ENCODE measurements at regions not wholly inside any gene's neighbourhood (a gene's known extent, or its start where the extent isn't known, plus 50 kb on each side); places are given as distances from the start of the nearest gene placed in this dataset.

- Mint-ChIP-seq H3K27me3 (no peaks in the 10 kb centered on the region), H3K4me1 (no peaks in the 10 kb centered on the region), H3K36me3 (ENCODE audit: insufficient read depth) (no peaks in the 10 kb centered on the region), H3K27ac (ENCODE audit: low read depth) (no peak overlapping the region), H3K4me3 (no peak overlapping the region), H3K9me3 (peaks cover 17% of the 10 kb centered on the region)
- ATAC-seq (replicated peaks; ENCODE audit: extremely low read depth, poor library complexity, severe bottlenecking) (no peak), DNase-seq (ENCODE audit: low spot score in 2 of 2) (no peak)
Measured at GRCh38 chr10:57165671-57166070, 804.6 kb upstream of the ZWINT start.

- Mint-ChIP-seq H3K36me3 (ENCODE audit: insufficient read depth) (no peaks in the 10 kb centered on the region), H3K27me3 (no peaks in the 10 kb centered on the region), H3K9me3 (peaks cover 7% of the 10 kb centered on the region), H3K4me1 (no peaks in the 10 kb centered on the region), H3K4me3 (no peak overlapping the region), H3K27ac (ENCODE audit: low read depth) (no peak overlapping the region)
- DNase-seq (ENCODE audit: low spot score in 2 of 2): no peak
- no peak for ATAC-seq (replicated peaks; ENCODE audit: extremely low read depth, poor library complexity, severe bottlenecking)
Measured at GRCh38 chr10:57162231-57162630, 801.2 kb upstream of the ZWINT start.

DNA sequence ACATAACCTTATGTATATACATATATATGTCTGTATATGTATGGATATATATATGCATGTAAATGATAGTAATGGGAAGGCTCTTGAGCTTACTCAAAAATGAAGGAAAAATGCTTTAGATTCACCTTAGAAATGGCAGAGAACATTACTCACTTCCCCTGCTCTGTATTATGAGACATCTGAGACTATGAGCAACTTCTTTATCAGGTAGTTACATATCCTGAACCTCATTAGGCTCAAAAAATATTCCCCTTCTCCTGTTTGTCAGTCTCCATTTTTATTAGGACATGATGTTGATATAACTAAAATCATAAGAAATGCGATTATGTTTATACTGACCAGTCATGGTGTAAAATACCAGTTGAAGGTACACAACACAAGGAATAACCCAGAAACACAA lies 800.1 kb upstream of the ZWINT start:
- no peaks in the 10 kb centered on the region for H3K27me3 Mint-ChIP-seq
- DNase-seq (ENCODE audit: low spot score in 2 of 2): no peak
- H3K9me3 Mint-ChIP-seq: peaks cover 2% of the 10 kb centered on the region
- H3K4me1 Mint-ChIP-seq: no peaks in the 10 kb centered on the region
- H3K27ac Mint-ChIP-seq (ENCODE audit: low read depth): no peak overlapping the region
- no peak for ATAC-seq (replicated peaks; ENCODE audit: extremely low read depth, poor library complexity, severe bottlenecking)
- no peaks in the 10 kb centered on the region for H3K36me3 Mint-ChIP-seq (ENCODE audit: insufficient read depth)
- H3K4me3 Mint-ChIP-seq: no peak overlapping the region

DNA sequence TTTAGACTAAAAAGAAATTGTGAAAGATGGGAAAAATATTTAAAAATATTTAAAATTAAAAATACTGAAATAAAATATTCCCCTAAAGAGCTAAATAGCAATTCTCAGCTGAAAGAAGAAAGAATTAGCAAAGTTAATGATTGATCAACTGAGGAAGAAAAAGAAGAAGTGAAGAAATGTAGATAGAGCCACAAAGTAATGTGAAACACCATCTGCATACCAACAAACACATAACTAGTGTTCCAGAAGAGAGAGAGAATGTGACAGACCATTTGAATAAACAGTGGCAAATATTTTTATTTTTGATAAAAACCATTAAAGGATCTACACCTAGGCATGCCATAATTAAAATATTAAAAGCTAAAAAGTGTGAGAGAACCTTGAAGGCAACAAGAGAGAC lies 784.5 kb upstream of the ZWINT start:
- Mint-ChIP-seq H3K27ac (ENCODE audit: low read depth) (no peak overlapping the region), H3K4me3 (no peak overlapping the region), H3K4me1 (no peaks in the 10 kb centered on the region), H3K9me3 (peaks cover 22% of the 10 kb centered on the region), H3K36me3 (ENCODE audit: insufficient read depth) (no peaks in the 10 kb centered on the region), H3K27me3 (no peaks in the 10 kb centered on the region)
- DNase-seq (ENCODE audit: low spot score in 2 of 2) (no peak), ATAC-seq (replicated peaks; ENCODE audit: extremely low read depth, poor library complexity, severe bottlenecking) (no peak)

DNA sequence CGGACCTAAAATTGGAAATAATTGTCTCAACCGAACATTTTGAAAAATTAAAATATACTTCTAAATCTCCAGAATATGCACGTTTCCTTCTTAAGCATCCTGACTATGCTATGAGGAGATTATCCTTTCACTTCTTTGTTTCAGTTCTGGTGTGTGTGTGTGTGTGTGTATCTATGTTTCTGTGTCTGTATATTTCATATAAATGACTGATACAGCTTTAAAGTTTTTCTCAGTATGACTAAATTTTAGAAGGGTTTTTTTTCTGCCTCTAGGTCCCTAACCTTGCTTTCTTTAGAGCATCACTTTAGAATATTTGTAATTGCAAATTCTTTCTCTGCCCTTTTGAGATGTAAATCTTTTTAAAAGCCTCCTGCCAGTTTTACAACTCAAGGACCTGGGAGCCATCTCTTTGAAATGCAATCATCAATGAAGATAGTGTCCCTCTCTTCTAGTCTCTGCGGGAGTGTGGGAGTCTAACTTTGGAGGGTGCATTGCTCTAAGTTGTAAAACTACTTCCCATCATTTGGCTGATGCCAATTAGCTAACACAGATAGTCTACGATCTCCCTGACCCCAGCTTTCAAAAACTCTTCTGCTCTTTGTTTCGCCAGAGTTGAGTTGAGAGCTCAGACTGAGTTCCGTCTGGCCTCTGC lies 782.0 kb upstream of the ZWINT start:
- no peaks in the 10 kb centered on the region for H3K4me1 Mint-ChIP-seq
- H3K9me3 Mint-ChIP-seq: peaks cover 35% of the 10 kb centered on the region
- DNase-seq (ENCODE audit: low spot score in 2 of 2) (no peak), ATAC-seq (replicated peaks; ENCODE audit: extremely low read depth, poor library complexity, severe bottlenecking) (no peak)
- no peaks in the 10 kb centered on the region for H3K27me3 Mint-ChIP-seq
- H3K4me3 Mint-ChIP-seq: no peak overlapping the region
- no peak overlapping the region for H3K27ac Mint-ChIP-seq (ENCODE audit: low read depth)
- peaks cover 3% of the 10 kb centered on the region for H3K36me3 Mint-ChIP-seq (ENCODE audit: insufficient read depth)

GRCh38 chr10:57141708-57142107 lies 780.6 kb upstream of the ZWINT start:
- no peaks in the 10 kb centered on the region for H3K4me1 Mint-ChIP-seq
- DNase-seq (ENCODE audit: low spot score in 2 of 2) (no peak), ATAC-seq (replicated peaks; ENCODE audit: extremely low read depth, poor library complexity, severe bottlenecking) (no peak)
- H3K27ac Mint-ChIP-seq (ENCODE audit: low read depth): no peak overlapping the region
- H3K9me3 Mint-ChIP-seq: peaks cover 32% of the 10 kb centered on the region
- no peaks in the 10 kb centered on the region for H3K27me3 Mint-ChIP-seq
- H3K4me3 Mint-ChIP-seq: no peak overlapping the region
- H3K36me3 Mint-ChIP-seq (ENCODE audit: insufficient read depth): peaks cover 3% of the 10 kb centered on the region

DNA sequence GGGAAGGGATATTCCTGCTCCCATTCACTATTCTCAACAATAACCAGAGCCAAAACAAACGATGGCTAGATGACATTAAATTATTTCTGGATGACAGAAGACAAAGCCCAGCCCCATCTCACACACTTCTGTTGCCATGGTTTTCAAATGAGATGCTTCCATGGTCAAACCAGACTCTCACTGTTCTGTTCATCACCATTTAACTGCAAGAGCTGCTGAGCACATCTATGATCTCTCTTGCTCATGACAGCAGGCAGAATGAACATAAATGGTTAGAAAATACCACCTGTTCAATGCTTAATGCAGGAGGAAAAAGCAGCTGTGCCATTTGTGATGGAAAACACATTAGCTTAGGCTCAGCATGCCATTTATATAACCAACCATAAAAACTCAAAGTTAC lies 758.6 kb upstream of the ZWINT start:
- no peak for ATAC-seq (replicated peaks; ENCODE audit: extremely low read depth, poor library complexity, severe bottlenecking)
- Mint-ChIP-seq H3K9me3 (peaks cover 12% of the 10 kb centered on the region), H3K36me3 (ENCODE audit: insufficient read depth) (no peaks in the 10 kb centered on the region)

DNA sequence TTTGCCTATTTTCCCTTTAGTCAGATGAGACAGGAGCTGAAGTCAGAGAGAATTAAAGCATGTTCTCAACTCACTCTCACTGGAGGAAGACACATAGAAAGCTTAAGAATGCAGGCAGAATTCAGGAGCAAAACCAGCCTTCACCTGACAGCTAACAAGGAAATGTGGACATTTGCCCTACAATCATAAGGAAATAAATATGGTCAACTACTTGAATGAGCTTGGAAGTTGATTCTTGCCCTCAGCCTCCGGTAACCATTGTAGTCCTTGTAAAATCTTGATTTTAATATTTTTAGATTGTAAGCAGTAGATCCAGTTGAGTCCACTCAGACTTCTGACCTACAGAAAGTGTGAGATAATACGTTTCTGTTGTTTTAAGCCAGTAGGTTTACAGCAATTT lies 752.5 kb upstream of the ZWINT start:
- ATAC-seq (replicated peaks; ENCODE audit: extremely low read depth, poor library complexity, severe bottlenecking) (no peak), DNase-seq (ENCODE audit: low spot score in 2 of 2) (no peak)
- H3K9me3 Mint-ChIP-seq: peaks cover 19% of the 10 kb centered on the region

More for the DNA sequence above, 758.6 kb upstream of the ZWINT start:
- H3K27me3 Mint-ChIP-seq: no peaks in the 10 kb centered on the region
- no peak for DNase-seq (ENCODE audit: low spot score in 2 of 2)
- no peak overlapping the region for H3K4me3 Mint-ChIP-seq
- no peaks in the 10 kb centered on the region for H3K4me1 Mint-ChIP-seq
- H3K27ac Mint-ChIP-seq (ENCODE audit: low read depth): no peak overlapping the region

DNA sequence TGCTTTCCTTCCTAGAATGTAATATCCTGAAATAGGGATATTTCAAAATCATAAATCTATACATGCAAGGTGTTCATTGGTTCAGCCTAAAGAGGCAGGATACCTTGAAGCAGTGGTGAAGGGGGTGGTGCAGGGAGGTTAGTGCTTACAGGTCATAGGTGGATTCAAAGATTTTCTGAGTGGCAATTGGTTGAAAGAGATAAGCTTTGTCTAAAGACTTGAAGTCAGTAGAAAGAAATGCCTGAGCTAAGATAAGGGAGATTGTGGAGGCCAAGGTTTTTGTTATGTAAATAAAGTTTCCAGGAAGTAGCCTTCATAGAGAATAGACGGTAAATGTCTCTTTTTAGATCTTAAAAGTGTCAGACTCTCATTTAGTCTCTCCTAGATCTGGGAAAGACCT lies 741.2 kb upstream of the ZWINT start:
- H3K27ac Mint-ChIP-seq (ENCODE audit: low read depth): no peak overlapping the region
- DNase-seq (ENCODE audit: low spot score in 2 of 2) (no peak), ATAC-seq (replicated peaks; ENCODE audit: extremely low read depth, poor library complexity, severe bottlenecking) (no peak)
- H3K4me1 Mint-ChIP-seq: no peaks in the 10 kb centered on the region
- H3K4me3 Mint-ChIP-seq: no peak overlapping the region
- H3K27me3 Mint-ChIP-seq: no peaks in the 10 kb centered on the region
- H3K9me3 Mint-ChIP-seq: peaks cover 11% of the 10 kb centered on the region
- no peaks in the 10 kb centered on the region for H3K36me3 Mint-ChIP-seq (ENCODE audit: insufficient read depth)

More for the DNA sequence above, 752.5 kb upstream of the ZWINT start:
- Mint-ChIP-seq H3K27me3 (no peaks in the 10 kb centered on the region), H3K4me3 (no peak overlapping the region), H3K4me1 (no peaks in the 10 kb centered on the region), H3K27ac (ENCODE audit: low read depth) (no peak overlapping the region), H3K36me3 (ENCODE audit: insufficient read depth) (no peaks in the 10 kb centered on the region)

- Mint-ChIP-seq H3K4me1 (no peaks in the 10 kb centered on the region), H3K4me3 (no peak overlapping the region), H3K9me3 (peaks cover 5% of the 10 kb centered on the region), H3K27me3 (no peaks in the 10 kb centered on the region), H3K27ac (ENCODE audit: low read depth) (no peak overlapping the region), H3K36me3 (ENCODE audit: insufficient read depth) (no peaks in the 10 kb centered on the region)
- ATAC-seq (replicated peaks; ENCODE audit: extremely low read depth, poor library complexity, severe bottlenecking) (no peak), DNase-seq (ENCODE audit: low spot score in 2 of 2) (no peak)
Measured at GRCh38 chr10:57098146-57098545, 737.1 kb upstream of the ZWINT start.

- Mint-ChIP-seq H3K9me3 (peaks cover 5% of the 10 kb centered on the region), H3K27ac (ENCODE audit: low read depth) (no peak overlapping the region), H3K4me3 (no peak overlapping the region), H3K36me3 (ENCODE audit: insufficient read depth) (no peaks in the 10 kb centered on the region), H3K4me1 (no peaks in the 10 kb centered on the region), H3K27me3 (no peaks in the 10 kb centered on the region)
- ATAC-seq (replicated peaks; ENCODE audit: extremely low read depth, poor library complexity, severe bottlenecking) (no peak), DNase-seq (ENCODE audit: low spot score in 2 of 2) (no peak)
Measured at GRCh38 chr10:57096044-57096443, 735.0 kb upstream of the ZWINT start.

DNA sequence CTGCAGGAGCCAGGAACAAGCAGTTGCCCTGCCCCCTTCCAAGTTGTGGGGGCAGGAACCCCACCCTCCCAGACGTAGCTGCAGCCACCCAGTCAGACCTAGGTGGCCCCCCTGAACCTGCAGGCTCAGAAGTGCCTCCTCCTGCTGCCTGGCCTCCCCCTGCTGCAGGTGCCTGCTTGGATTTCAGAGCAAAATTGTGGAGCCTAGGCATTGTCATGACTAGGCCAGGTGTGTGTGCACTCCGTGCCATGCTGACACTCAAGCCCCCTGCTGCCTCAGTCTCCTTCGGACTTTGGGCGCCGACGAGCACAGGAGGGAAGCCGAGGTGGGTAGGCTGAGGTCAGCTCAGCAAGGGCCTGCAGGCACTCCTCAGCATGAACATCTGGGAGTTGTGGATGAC lies 733.9 kb upstream of the ZWINT start:
- H3K27me3 Mint-ChIP-seq: no peaks in the 10 kb centered on the region
- no peaks in the 10 kb centered on the region for H3K9me3 Mint-ChIP-seq
- ATAC-seq (replicated peaks; ENCODE audit: extremely low read depth, poor library complexity, severe bottlenecking) (no peak), DNase-seq (ENCODE audit: low spot score in 2 of 2) (no peak)
- no peaks in the 10 kb centered on the region for H3K4me1 Mint-ChIP-seq
- H3K4me3 Mint-ChIP-seq: no peak overlapping the region
- no peak overlapping the region for H3K27ac Mint-ChIP-seq (ENCODE audit: low read depth)
- no peaks in the 10 kb centered on the region for H3K36me3 Mint-ChIP-seq (ENCODE audit: insufficient read depth)

DNA sequence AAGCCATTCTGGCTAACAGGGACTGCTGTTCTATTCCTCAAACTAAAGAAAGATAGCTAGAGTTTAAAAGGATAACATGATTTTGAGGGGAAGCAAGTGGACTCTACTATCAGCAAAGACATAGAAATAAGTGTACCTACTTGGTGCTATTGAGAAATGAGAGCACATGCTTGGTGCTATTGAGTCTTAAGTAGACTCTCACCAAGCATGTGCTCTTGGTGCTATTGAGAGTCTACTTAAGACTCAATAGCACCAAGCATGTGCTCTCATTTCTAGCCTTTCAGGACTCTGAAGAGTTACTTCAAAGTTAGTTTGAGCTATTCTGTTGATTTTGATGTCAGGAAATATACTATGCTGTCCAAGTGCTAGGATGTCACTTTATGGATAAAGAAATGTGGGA lies 733.0 kb upstream of the ZWINT start:
- Mint-ChIP-seq H3K4me3 (no peak overlapping the region), H3K4me1 (no peaks in the 10 kb centered on the region), H3K27me3 (no peaks in the 10 kb centered on the region), H3K36me3 (ENCODE audit: insufficient read depth) (no peaks in the 10 kb centered on the region), H3K27ac (ENCODE audit: low read depth) (no peak overlapping the region), H3K9me3 (no peaks in the 10 kb centered on the region)
- ATAC-seq (replicated peaks; ENCODE audit: extremely low read depth, poor library complexity, severe bottlenecking) (no peak), DNase-seq (ENCODE audit: low spot score in 2 of 2) (no peak)

DNA sequence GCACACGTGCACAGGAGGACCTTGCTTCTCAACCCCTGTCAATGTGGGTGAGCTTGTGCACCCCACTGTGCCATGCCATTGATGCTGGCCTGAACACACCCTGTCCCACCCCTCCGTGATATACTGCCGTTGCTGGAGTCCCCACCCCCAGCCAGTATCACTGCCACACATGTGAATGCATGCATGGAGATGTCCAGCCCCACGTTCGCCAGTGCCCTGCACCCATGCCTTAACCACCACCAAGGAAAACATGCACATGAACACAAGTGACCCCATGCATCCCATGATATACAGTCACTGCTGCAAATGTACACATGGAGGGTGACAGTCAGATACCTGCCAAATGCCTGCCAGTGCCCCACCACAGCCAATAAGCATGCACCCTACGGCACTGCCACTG lies 692.5 kb upstream of the ZWINT start:
- H3K4me1 Mint-ChIP-seq: no peaks in the 10 kb centered on the region
- H3K36me3 Mint-ChIP-seq (ENCODE audit: insufficient read depth): no peaks in the 10 kb centered on the region
- peaks cover 26% of the 10 kb centered on the region for H3K9me3 Mint-ChIP-seq
- H3K4me3 Mint-ChIP-seq: no peak overlapping the region
- no peak for ATAC-seq (replicated peaks; ENCODE audit: extremely low read depth, poor library complexity, severe bottlenecking)
- no peaks in the 10 kb centered on the region for H3K27me3 Mint-ChIP-seq
- H3K27ac Mint-ChIP-seq (ENCODE audit: low read depth): no peak overlapping the region
- no peak for DNase-seq (ENCODE audit: low spot score in 2 of 2)

All from central memory CD8-positive, alpha-beta T cell (primary cell).